PC-3 (cell line): ENCODE measurements at regions not wholly inside any gene's neighbourhood (a gene's known extent, or its start where the extent isn't known, plus 50 kb on each side); places are given as distances from the start of the nearest gene placed in this dataset.

ENCODE experiments used
- ATAC-seq: fragments of 200-7000 bp; cut with Tn5 transposase; 2 replicates; pipeline ENCODE4 v1.9.1; 2020; ENCODE audit warnings: mild to moderate bottlenecking, moderate library complexity
- BruUV-seq: library from RNA; stranded (reverse); fragments of 400-500 nt; replicated peaks from 2 replicates; lab custom pipeline; 2021; lab: Mats Ljungman, UMichigan
- CTCF ChIA-PET: fragments of 300-600 bp; sonication (Branson Sonifier 250); formaldehyde crosslinking; loops from one replicate; lab custom pipeline; 2022; ENCODE audit warnings: antibody characterized with exemption; lab: Charles Lee
- POLR2A ChIA-PET: fragments of 300-600 bp; sonication (Branson Sonifier 250); formaldehyde crosslinking; loops from one replicate; lab custom pipeline; 2022; ENCODE audit warnings: antibody characterized with exemption; ENCODE audit not compliant: unreplicated experiment; lab: Charles Lee
- DNase-seq: peaks from one replicate; pipeline ENCODE4 v3.0.0-alpha.2; 2015
- H2AFZ ChIP-seq: fragments of 300-600 bp; sonication (generic); 2 replicates; pipeline ENCODE4 v1.6.0; 2016; ENCODE audit warnings: antibody characterized with exemption, low read length
- H3F3A ChIP-seq: fragments of 300-600 bp; sonication (generic); one replicate; pipeline ENCODE4 v1.6.0; 2017; ENCODE audit warnings: antibody characterized with exemption, low read length, control low read depth, mild to moderate bottlenecking; ENCODE audit not compliant: unreplicated experiment
- H3K27ac ChIP-seq: fragments of 300-600 bp; sonication (generic); 2 replicates; pipeline ENCODE4 v1.5.1; 2016; ENCODE audit warnings: mild to moderate bottlenecking, low read length
- H3K27me3 ChIP-seq: fragments of 300-600 bp; sonication (generic); 2 replicates; pipeline ENCODE4 v1.6.1; 2016; ENCODE audit warnings: low read length, mixed read lengths
- H3K36me3 ChIP-seq: fragments of 300-600 bp; sonication (generic); 2 replicates; pipeline ENCODE4 v1.6.1; 2016; ENCODE audit warnings: low read depth, mixed run types, low read length, mixed read lengths
- H3K4me1 ChIP-seq: fragments of 300-600 bp; sonication (generic); 2 replicates; pipeline ENCODE4 v1.5.1; 2016; ENCODE audit warnings: low read length; ENCODE audit not compliant: insufficient read depth
- H3K4me2 ChIP-seq: fragments of 300-600 bp; sonication (generic); 2 replicates; pipeline ENCODE4 v1.6.0; 2016; ENCODE audit warnings: low read length
- H3K4me3 ChIP-seq: fragments of 300-600 bp; sonication (generic); 2 replicates; pipeline ENCODE4 v1.5.1; 2016; ENCODE audit warnings: mild to moderate bottlenecking, low read length, mixed read lengths
- H3K79me2 ChIP-seq: fragments of 300-600 bp; sonication (generic); 2 replicates; pipeline ENCODE4 v1.6.1; 2017; ENCODE audit warnings: low read length, mixed read lengths
- H3K9ac ChIP-seq: fragments of 300-600 bp; sonication (generic); 2 replicates; pipeline ENCODE4 v1.6.0; 2016; ENCODE audit warnings: mild to moderate bottlenecking, low read length
- H3K9me2 ChIP-seq: fragments of 300-600 bp; sonication (generic); replicated peaks from 2 replicates; pipeline ENCODE4 v1.6.1; 2016; ENCODE audit warnings: mixed run types, low read length, mixed read lengths
- H3K9me3 ChIP-seq: fragments of 300-600 bp; sonication (generic); 2 replicates; pipeline ENCODE4 v1.6.1; 2016; ENCODE audit warnings: low read length, mixed read lengths
- H4K20me1 ChIP-seq: fragments of 300-600 bp; sonication (generic); 2 replicates; pipeline ENCODE4 v1.6.1; 2016; ENCODE audit warnings: low read length, mixed read lengths
- CTCF ChIP-seq: fragments of 300-600 bp; sonication (generic); conservative IDR thresholded peaks from 2 replicates; pipeline ENCODE4 v1.5.1; 2017; ENCODE audit warnings: antibody characterized with exemption, low read depth, mild to moderate bottlenecking, low read length
- EZH2 ChIP-seq: fragments of 300-600 bp; sonication (generic); IDR thresholded peaks from one replicate; pipeline ENCODE4 v1.6.1; 2017; ENCODE audit warnings: antibody characterized with exemption, mild to moderate bottlenecking, low read length; ENCODE audit not compliant: unreplicated experiment
- EZH2phosphoT487 ChIP-seq: fragments of 300-600 bp; sonication (generic); IDR thresholded peaks from 2 replicates; pipeline ENCODE4 v1.6.1; 2018; ENCODE audit warnings: mild to moderate bottlenecking, antibody characterized with exemption, low read length, borderline replicate concordance
- intact Hi-C: fragments of 100-400 bp; cut with micrococcal nuclease; formaldehyde crosslinking; loops from 2 replicates; pipeline ENCODE4 v1.9.0; 2023

- Histone ChIP-seq H2AFZ (no peak overlapping the region), H3K36me3 (no peaks in the 10 kb centered on the region), H3K79me2 (no peaks in the 10 kb centered on the region), H4K20me1 (no peaks in the 10 kb centered on the region), H3F3A (no peaks in the 10 kb centered on the region), H3K4me3 (no peak overlapping the region), H3K27me3 (no peaks in the 10 kb centered on the region), H3K27ac (no peak overlapping the region), H3K9ac (no peak overlapping the region), H3K9me2 (no peaks in the 10 kb centered on the region), H3K9me3 (no peaks in the 10 kb centered on the region), H3K4me1 (no peaks in the 10 kb centered on the region), H3K4me2 (no peak overlapping the region)
- no TSS peak for BruUV-seq
- intact Hi-C loops, result no loop called here
- ChIA-PET CTCF (interaction anchor here (0.6 kb wide), 1 partner anchor 392 kb away, joined by 3 read pairs; no protein-coding TSS in a partner anchor), POLR2A (no interaction called here)
- no peak for DNase-seq
- ATAC-seq, result no peak
- no peak for TF ChIP-seq CTCF
These were observed 52.7 kb upstream of the CIBAR2 start for GRCh38 chr16:85164838-85165516.

- no peaks in the 10 kb centered on the region for H3F3A ChIP-seq
- H3K4me3 ChIP-seq, result no peak overlapping the region
- H3K27me3 ChIP-seq, result no peaks in the 10 kb centered on the region
- H3K9me3 ChIP-seq, result no peaks in the 10 kb centered on the region
- BruUV-seq, result no TSS peak
- no peaks in the 10 kb centered on the region; the same call in 1 of the 2 replicates for H3K4me1 ChIP-seq
- intact Hi-C loops, result no loop called here
- no peak overlapping the region for H3K4me2 ChIP-seq
- no peak overlapping the region for H3K9ac ChIP-seq
- ChIA-PET CTCF (no interaction called here), POLR2A (no interaction called here)
- no peaks in the 10 kb centered on the region for H3K9me2 ChIP-seq
- H3K27ac ChIP-seq, result no peak overlapping the region
- no peak for TF ChIP-seq EZH2
- TF ChIP-seq EZH2phosphoT487, result no peak
- TF ChIP-seq CTCF, result no peak
- no peaks in the 10 kb centered on the region for H3K36me3 ChIP-seq
- no peaks in the 10 kb centered on the region for H4K20me1 ChIP-seq
- DNase-seq, result no peak
- no peak for ATAC-seq
- H3K79me2 ChIP-seq, result peaks cover 7% of the 10 kb centered on the region
- H2AFZ ChIP-seq, result no peak overlapping the region
These were observed 53.5 kb upstream of the CIBAR2 start for GRCh38 chr16:85165781-85166180.

- peaks cover 12% of the 10 kb centered on the region for H3K79me2 ChIP-seq
- H4K20me1 ChIP-seq, result no peaks in the 10 kb centered on the region
- no peak overlapping the region for H2AFZ ChIP-seq
- H3K9me3 ChIP-seq, result no peaks in the 10 kb centered on the region
- POLR2A ChIA-PET, result no interaction called here
- no peak for ATAC-seq
- CTCF ChIA-PET, result no interaction called here
- H3K27me3 ChIP-seq, result no peaks in the 10 kb centered on the region
- TF ChIP-seq CTCF, result no peak
- no peak for TF ChIP-seq EZH2phosphoT487
- TF ChIP-seq EZH2, result no peak
- no TSS peak for BruUV-seq
- no peaks in the 10 kb centered on the region for H3K36me3 ChIP-seq
- no peak overlapping the region for H3K4me3 ChIP-seq
- H3K27ac ChIP-seq, result no peak overlapping the region
- no peaks in the 10 kb centered on the region for H3K9me2 ChIP-seq
- H3K4me1 ChIP-seq, result peaks cover 1% of the 10 kb centered on the region; the same call in 1 of the 2 replicates
- H3F3A ChIP-seq, result no peaks in the 10 kb centered on the region
- no peak overlapping the region for H3K4me2 ChIP-seq
- intact Hi-C loops, result no loop called here
- no peak overlapping the region for H3K9ac ChIP-seq
- DNase-seq, result no peak
These were observed 54.0 kb upstream of the CIBAR2 start for GRCh38 chr16:85166281-85166680.
